OCI-LY7 (cell line): ENCODE measurements at regions not wholly inside any gene's neighbourhood (a gene's known extent, or its start where the extent isn't known, plus 50 kb on each side); places are given as distances from the start of the nearest gene placed in this dataset.

Experiments used
- BruUV-seq: library from RNA; stranded (reverse); fragments of 400-500 nt; replicated peaks from 2 replicates; lab custom pipeline; 2021; lab: Mats Ljungman, UMichigan
- CTCF ChIA-PET: fragments of 300-600 bp; sonication (Branson Sonifier 250); formaldehyde crosslinking; loops from one replicate; lab custom pipeline; 2022; ENCODE audit warnings: antibody characterized with exemption; ENCODE audit not compliant: unreplicated experiment; lab: Charles Lee
- POLR2A ChIA-PET: fragments of 300-600 bp; sonication (Branson Sonifier 250); formaldehyde crosslinking; loops from one replicate; lab custom pipeline; 2022; ENCODE audit warnings: antibody characterized with exemption; lab: Charles Lee
- DNase-seq: peaks from one replicate; pipeline ENCODE4 v3.0.0-alpha.2; 2015; ENCODE audit warnings: low spot score
- H2AFZ ChIP-seq: fragments of 200-600 bp; sonication (generic), shearing (Covaris generic); 2 replicates; pipeline ENCODE4 v1.6.1; 2014; ENCODE audit warnings: mild to moderate bottlenecking, antibody characterized with exemption, low read length, moderate library complexity
- H3K27ac ChIP-seq: fragments of 200-600 bp; sonication (generic); 2 replicates; pipeline ENCODE4 v1.5.1; 2014; ENCODE audit warnings: mixed run types, low read depth, mild to moderate bottlenecking, moderate library complexity, low read length, inconsistent platforms; ENCODE audit not compliant: poor library complexity, severe bottlenecking
- H3K36me3 ChIP-seq: fragments of 200-600 bp; sonication (generic); 2 replicates; pipeline ENCODE4 v1.6.1; 2014; ENCODE audit warnings: mild to moderate bottlenecking, antibody characterized with exemption, low read length, moderate library complexity, mixed read lengths; ENCODE audit not compliant: insufficient read depth
- H3K4me1 ChIP-seq: fragments of 200-600 bp; sonication (generic); 2 replicates; pipeline ENCODE4 v1.5.1; 2014; ENCODE audit warnings: mild to moderate bottlenecking, low read length; ENCODE audit not compliant: insufficient read depth, poor library complexity, severe bottlenecking
- H3K4me2 ChIP-seq: fragments of 200-600 bp; sonication (generic); 2 replicates; pipeline ENCODE4 v1.6.1; 2014; ENCODE audit warnings: mild to moderate bottlenecking, low read length
- H3K4me3 ChIP-seq: fragments of 200-600 bp; sonication (generic); 2 replicates; pipeline ENCODE4 v1.5.1; 2014; ENCODE audit warnings: mild to moderate bottlenecking, low read depth, low read length; ENCODE audit not compliant: poor library complexity, severe bottlenecking
- H3K79me2 ChIP-seq: fragments of 200-600 bp; sonication (generic); 2 replicates; pipeline ENCODE4 v1.6.1; 2016; ENCODE audit warnings: low read depth, mild to moderate bottlenecking, low read length, moderate library complexity, mixed read lengths; ENCODE audit not compliant: insufficient read depth
- H3K9me2 ChIP-seq: fragments of 200-600 bp; sonication (generic); 2 replicates; pipeline ENCODE4 v1.6.1; 2016; ENCODE audit warnings: mild to moderate bottlenecking, low read length, mixed read lengths; ENCODE audit not compliant: insufficient read depth
- H3K9me3 ChIP-seq: fragments of 200-600 bp; sonication (generic); 2 replicates; pipeline ENCODE4 v1.6.1; 2014; ENCODE audit warnings: mild to moderate bottlenecking, mixed run types, low read length, mixed read lengths
- H4K20me1 ChIP-seq: fragments of 200-600 bp; sonication (generic); 2 replicates; pipeline ENCODE4 v1.6.1; 2014; ENCODE audit warnings: mild to moderate bottlenecking, antibody characterized with exemption, low read length, moderate library complexity, mixed read lengths; ENCODE audit not compliant: insufficient read depth
- CTCF ChIP-seq: fragments of 200-600 bp; sonication (generic); conservative IDR thresholded peaks from 2 replicates; pipeline ENCODE4 v1.5.1; 2014; ENCODE audit warnings: mild to moderate bottlenecking, antibody characterized with exemption, low read length, moderate library complexity, mixed read lengths
- EZH2phosphoT487 ChIP-seq: fragments of 200-600 bp; sonication (generic); IDR thresholded peaks from 2 replicates; pipeline ENCODE4 v1.6.1; 2018; ENCODE audit warnings: low read depth, borderline replicate concordance, mild to moderate bottlenecking, mixed run types, antibody characterized with exemption, low read length, moderate library complexity, mixed read lengths
- intact Hi-C: fragments of 100-400 bp; cut with micrococcal nuclease; formaldehyde crosslinking; loops from one replicate; pipeline ENCODE4 v1.10.0; 2022; ENCODE audit not compliant: unreplicated experiment

- no peaks in the 10 kb centered on the region for H4K20me1 ChIP-seq
- H3K4me2 ChIP-seq = no peak overlapping the region
- DNase-seq = no peak
- H3K36me3 ChIP-seq = no peaks in the 10 kb centered on the region
- H2AFZ ChIP-seq = no peak overlapping the region
- H3K4me3 ChIP-seq = no peak overlapping the region
- ChIA-PET CTCF (no interaction called here), POLR2A (interaction anchor here (0.6 kb wide), 1 partner anchor 54 kb away, joined by 3 read pairs; no protein-coding TSS in a partner anchor)
- H3K9me3 ChIP-seq = peaks cover 9% of the 10 kb centered on the region; the same call in 1 of the 2 replicates
- BruUV-seq = no TSS peak
- no peaks in the 10 kb centered on the region for H3K79me2 ChIP-seq
- no peak overlapping the region for H3K27ac ChIP-seq
- no peak for TF ChIP-seq EZH2phosphoT487
- TF ChIP-seq CTCF = no peak
- peaks cover 5% of the 10 kb centered on the region for H3K4me1 ChIP-seq
- H3K9me2 ChIP-seq = no peaks in the 10 kb centered on the region
- intact Hi-C loops = no loop called here
These were observed 1429.6 kb downstream of the TBC1D22A start for GRCh38 chr22:48192071-48192470.

GRCh38 chr22:48188231-48188721, 1425.8 kb downstream of the TBC1D22A start:
- DNase-seq = no peak
- no peak overlapping the region for H3K4me2 ChIP-seq

More at GRCh38 chr22:48188231-48188721, 1425.8 kb downstream of the TBC1D22A start:
- POLR2A ChIA-PET = no interaction called here
- Histone ChIP-seq H3K79me2 (no peaks in the 10 kb centered on the region), H3K4me1 (peaks cover 4% of the 10 kb centered on the region), H3K9me3 (peaks cover 9% of the 10 kb centered on the region; the same call in 1 of the 2 replicates), H3K9me2 (no peaks in the 10 kb centered on the region), H4K20me1 (no peaks in the 10 kb centered on the region), H3K4me3 (no peak overlapping the region), H2AFZ (no peak overlapping the region), H3K36me3 (no peaks in the 10 kb centered on the region), H3K27ac (no peak overlapping the region)
- intact Hi-C loops = no loop called here
- BruUV-seq = no TSS peak
- no peak for TF ChIP-seq CTCF
- no peak for TF ChIP-seq EZH2phosphoT487
- CTCF ChIA-PET = no interaction called here
